ENCODE measurements at regions not wholly inside any gene's neighbourhood (a gene's known extent, or its start where the extent isn't known, plus 50 kb on each side); places are given as distances from the start of the nearest gene placed in this dataset.

GRCh38 chr3:61358364-61358763 is 107.1 kb upstream of the FHIT start:
- no peak overlapping the region for H3K27ac ChIP-seq (ENCODE audit: low read depth)
- H3K4me3 Mint-ChIP-seq = no peak overlapping the region
- H3K36me3 Mint-ChIP-seq (ENCODE audit: low read depth) = peaks cover 4% of the 10 kb centered on the region
- no peaks in the 10 kb centered on the region for H3K27me3 ChIP-seq (ENCODE audit: insufficient read depth)
- H3K9me3 Mint-ChIP-seq = peaks cover 13% of the 10 kb centered on the region
- no peak for DNase-seq (ENCODE audit: low spot score)
- no peaks in the 10 kb centered on the region for H3F3A ChIP-seq (replicated peaks; ENCODE audit: low read depth)
- no peaks in the 10 kb centered on the region for H3K79me2 ChIP-seq (replicated peaks; ENCODE audit: insufficient read depth)
- no peaks in the 10 kb centered on the region for H3K9me2 ChIP-seq (ENCODE audit: insufficient read depth)
- no peaks in the 10 kb centered on the region for H3K27me3 Mint-ChIP-seq (ENCODE audit: insufficient read depth, low read depth, poor library complexity)
- H3K27ac Mint-ChIP-seq = no peak overlapping the region
- TF ChIP-seq ZNF114 (CRISPR knock-in tag; IDR thresholded peaks at IDR 0.05) (no peak), ZNF462 (CRISPR knock-in tag; IDR thresholded peaks at IDR 0.05) (no peak), ETS1 (IDR thresholded peaks at IDR 0.05) (no peak), CREB1 (CRISPR knock-in tag; IDR thresholded peaks at IDR 0.05; ENCODE audit: low read depth) (no peak), ZNF331 (CRISPR knock-in tag; IDR thresholded peaks at IDR 0.05; ENCODE audit: low read depth) (no peak), EZH2 (IDR thresholded peaks at IDR 0.05; ENCODE audit: low read depth, unreplicated experiment) (no peak), STAT1 (IDR thresholded peaks at IDR 0.05; ENCODE audit: unreplicated experiment) (no peak), JUNB (IDR thresholded peaks at IDR 0.05; ENCODE audit: unreplicated experiment) (no peak), EZH2phosphoT487 (IDR thresholded peaks at IDR 0.05; ENCODE audit: unreplicated experiment) (no peak), NANOG (IDR thresholded peaks at IDR 0.05; ENCODE audit: borderline replicate concordance) (no peak), REST (IDR thresholded peaks at IDR 0.05; ENCODE audit: unreplicated experiment) (no peak), CTCF (conservative IDR thresholded peaks at IDR 0.05; ENCODE audit: low read depth in 2 of 2) (no peak)
- no peaks in the 10 kb centered on the region for H3K4me1 ChIP-seq (ENCODE audit: insufficient read depth)
- H3K36me3 ChIP-seq (ENCODE audit: insufficient read depth) = no peaks in the 10 kb centered on the region
- H2AFZ ChIP-seq = no peak overlapping the region
- no peaks in the 10 kb centered on the region for H3K4me1 Mint-ChIP-seq
- H3K4me3 ChIP-seq = no peak overlapping the region
- H3K4me2 ChIP-seq = no peak overlapping the region
- no peaks in the 10 kb centered on the region for H4K20me1 ChIP-seq (replicated peaks; ENCODE audit: insufficient read depth)
- ATAC-seq = no peak
